HS-5 (cell line): ENCODE measurements at regions not wholly inside any gene's neighbourhood (a gene's known extent, or its start where the extent isn't known, plus 50 kb on each side); places are given as distances from the start of the nearest gene placed in this dataset.
"Not testable (repeated sequence)": the region's sequence is repeated elsewhere in the genome, so short reads cannot be mapped to it uniquely, and the experiment has no call there.

ENCODE experiments used
- DNase-seq: peaks from one replicate; pipeline ENCODE4 v3.0.0-alpha.2; 2012; ENCODE audit warnings: low read depth

GRCh38 chr10:3959370-3960325 lies 174.6 kb upstream of the KLF6 start:
- DNase-seq, result no peak

DNA sequence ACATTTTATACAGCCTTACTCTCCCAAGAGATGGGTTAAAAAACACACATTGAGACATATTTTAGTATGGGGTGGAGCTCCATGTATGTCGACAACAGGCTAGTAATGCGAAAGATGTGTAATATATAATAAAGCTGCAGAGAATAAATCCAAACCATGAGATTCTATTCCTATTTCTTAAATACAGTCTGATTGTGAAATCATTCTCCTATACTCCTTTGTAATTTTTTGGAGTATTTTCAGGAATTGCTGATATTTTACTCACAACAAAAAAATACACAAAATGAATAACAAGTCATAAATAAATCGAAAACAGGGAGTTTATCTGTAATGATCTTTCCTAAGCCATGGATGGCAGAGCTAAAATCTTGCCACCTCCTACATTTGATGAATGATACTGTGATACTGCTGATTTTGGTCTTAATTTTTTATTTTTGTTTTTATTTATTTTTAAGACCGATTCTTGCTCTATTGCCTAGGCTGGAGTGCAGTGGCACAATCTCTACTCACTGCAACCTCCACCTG lies 173.5 kb upstream of the KLF6 start:
- DNase-seq, result no peak

DNA sequence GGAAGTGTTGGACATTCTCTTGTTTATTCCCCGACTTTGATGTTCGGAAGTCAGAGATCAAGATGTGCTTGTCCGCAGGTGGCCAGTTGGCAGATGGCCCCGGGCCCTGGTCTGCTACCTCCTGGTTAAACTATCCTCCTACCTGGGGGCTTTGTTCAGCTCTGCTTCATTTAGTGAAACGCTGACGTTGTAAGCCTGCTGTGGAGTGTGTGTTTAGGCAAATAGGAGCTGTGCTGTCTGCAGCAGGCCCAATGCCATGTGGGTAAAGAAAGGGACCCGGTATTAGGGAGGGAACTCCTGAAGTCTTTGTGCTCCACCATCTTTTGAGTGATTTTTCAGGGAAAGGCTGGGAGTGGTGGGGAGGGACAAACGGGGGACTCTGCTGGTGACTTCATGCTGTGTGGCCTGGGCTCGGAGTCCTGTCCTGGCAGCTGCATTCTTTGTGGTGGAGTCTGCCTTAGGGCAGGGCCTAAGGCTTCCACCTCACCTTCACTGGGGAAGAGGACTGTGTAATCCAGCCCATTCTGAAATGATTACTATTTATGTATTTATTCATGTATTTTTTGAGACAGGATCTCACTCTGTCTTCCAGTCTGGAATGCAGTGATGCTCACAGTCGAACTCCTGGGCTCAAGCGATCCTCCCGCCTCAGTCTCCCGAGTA lies 171.1 kb upstream of the KLF6 start:
- no peak for DNase-seq

- no peak for DNase-seq
Observed at GRCh38 chr10:3955493-3955892, 170.5 kb upstream of the KLF6 start.

- DNase-seq, result no peak
Observed at GRCh38 chr10:3954615-3955014, 169.6 kb upstream of the KLF6 start.

- not testable (repeated sequence) for DNase-seq
Observed at GRCh38 chr10:3954007-3954406, 169.0 kb upstream of the KLF6 start.

DNA sequence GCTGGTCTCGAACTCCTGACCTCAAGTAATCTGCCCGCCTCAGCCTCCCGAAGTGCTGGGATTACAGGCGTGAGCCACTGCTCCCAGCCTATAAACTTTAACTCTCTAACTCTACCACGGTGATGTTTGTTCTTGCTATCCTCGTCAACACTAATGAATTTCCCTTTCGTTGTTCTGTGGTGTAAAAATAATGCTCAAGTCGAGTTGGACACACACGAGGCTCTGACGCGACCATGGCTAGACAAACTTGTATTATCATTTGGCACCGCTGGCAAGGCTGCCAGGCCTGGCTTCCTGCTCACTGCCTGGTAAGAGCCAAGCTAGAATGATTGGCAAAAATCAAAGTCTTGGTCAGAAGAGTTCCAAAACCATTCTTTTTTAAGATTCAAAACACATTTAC lies 167.0 kb upstream of the KLF6 start:
- no peak for DNase-seq

GRCh38 chr10:3950676-3951275 lies 165.8 kb upstream of the KLF6 start:
- DNase-seq, result no peak

GRCh38 chr10:3949711-3950110 lies 164.7 kb upstream of the KLF6 start:
- no peak for DNase-seq

DNA sequence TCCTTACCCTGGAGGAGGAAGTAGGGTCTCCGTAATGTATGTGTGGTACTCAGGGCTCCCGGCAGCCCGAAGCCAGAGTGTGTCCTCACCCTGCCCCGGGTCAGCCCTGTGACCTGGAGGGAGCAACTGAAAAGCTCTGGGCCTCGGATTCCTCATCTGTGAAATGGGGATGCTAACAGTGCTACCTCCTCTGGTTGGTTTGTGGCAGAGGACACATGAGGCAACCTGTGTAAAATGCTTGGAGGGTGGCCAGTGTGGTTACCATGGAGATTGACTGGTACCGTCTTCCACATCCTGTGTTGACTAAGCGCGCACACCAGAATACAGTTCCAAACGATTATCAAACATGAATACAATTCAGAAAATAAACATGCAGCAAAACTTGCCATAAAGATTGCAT lies 163.8 kb upstream of the KLF6 start:
- no peak for DNase-seq

GRCh38 chr10:3946234-3947229 lies 161.5 kb upstream of the KLF6 start:
- DNase-seq, result no peak

DNA sequence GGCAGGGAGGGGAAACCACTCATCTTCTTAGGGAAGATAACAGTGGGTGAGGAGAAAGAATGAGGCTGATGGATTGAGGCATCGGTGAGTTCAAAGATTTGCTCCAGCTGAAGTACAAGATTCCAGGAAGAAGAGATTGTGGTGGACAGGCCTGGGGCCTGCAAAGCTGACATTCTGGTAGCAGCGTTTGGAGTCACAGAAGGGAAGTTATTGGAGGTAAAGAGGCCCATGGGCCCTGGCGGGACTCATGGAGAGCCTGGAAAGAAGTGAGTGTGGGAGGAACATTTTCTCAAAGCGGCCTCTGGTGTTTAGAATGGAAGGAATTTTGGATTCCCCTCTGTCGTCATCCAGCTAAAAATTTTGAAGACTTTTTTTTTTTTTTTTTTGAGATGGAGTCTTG lies 160.0 kb upstream of the KLF6 start:
- no peak for DNase-seq

- DNase-seq, result no peak
Observed at GRCh38 chr10:3944591-3944990, 159.6 kb upstream of the KLF6 start.

GRCh38 chr10:3943695-3944257 lies 158.8 kb upstream of the KLF6 start:
- no peak for DNase-seq

GRCh38 chr10:3942937-3943489 lies 158.0 kb upstream of the KLF6 start:
- no peak for DNase-seq

DNA sequence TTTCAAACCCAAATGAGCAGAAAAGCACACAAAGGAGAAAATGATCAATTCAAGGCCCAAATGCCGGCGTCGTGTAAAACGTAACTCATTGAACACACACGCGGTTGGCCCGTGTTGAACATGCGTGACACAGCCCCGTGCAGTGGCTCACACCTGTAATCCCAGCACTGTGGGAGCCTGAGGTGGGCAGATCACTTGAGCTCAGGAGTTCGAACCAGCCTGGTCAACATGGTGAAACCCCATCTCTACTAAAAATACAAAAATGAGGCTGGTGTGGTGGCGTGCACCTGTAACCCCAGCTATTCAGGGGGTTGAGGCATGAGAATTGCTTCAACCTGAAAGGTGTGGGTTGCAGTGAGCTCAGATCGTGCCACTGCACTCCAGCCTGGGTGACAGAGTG lies 156.7 kb upstream of the KLF6 start:
- no peak for DNase-seq

DNA sequence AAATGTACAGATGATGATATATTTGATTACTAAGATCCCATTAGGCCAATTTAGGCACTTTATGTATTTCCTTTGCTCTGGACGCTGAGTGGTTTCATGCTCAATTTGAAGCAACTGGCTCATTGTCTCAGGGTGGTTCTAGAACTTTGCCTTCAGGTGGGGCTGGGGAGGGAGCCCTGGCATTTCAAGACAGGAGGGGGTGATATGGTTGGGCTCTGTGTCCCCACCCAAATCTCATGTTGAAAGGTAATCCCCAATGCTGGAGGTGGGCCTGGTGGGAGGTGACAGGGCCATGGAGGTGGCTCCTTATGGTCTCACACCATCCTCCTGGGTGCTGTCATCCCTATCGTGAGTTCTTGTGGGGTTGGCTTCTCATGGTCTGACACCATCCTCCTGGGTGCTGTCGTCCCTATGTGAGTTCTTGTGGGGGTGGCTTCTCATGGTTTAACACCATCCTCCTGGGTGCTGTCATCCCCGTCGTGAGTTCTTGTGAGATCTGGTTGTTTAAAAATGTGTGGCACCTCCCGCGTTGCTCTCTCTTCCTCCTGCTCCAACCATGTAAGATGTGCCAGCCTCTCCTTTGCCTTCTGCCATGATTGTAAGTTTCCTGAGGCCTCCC lies 151.5 kb upstream of the KLF6 start:
- DNase-seq, result no peak

DNA sequence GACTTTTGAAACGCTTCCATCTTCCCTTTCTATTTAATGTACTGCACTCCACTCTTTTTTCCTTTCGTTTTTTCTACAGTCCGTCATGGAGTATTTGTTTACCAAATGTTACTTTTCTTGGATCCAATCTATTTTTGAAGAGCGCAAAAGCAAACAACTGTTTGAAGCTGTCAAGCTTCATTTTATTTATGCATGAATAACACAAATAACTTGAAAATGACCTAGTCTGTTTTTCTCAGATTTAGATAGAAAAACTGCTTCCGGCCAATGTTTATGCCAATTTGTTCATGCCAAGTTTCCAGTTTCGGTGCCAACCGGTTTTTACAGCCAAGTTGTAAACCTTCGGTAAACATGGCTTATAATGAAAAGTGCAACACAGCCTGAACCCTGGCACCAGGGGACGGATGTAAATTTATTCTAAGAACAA lies 150.9 kb upstream of the KLF6 start:
- no peak for DNase-seq

- DNase-seq, result no peak
Observed at GRCh38 chr10:3935141-3935540, 150.1 kb upstream of the KLF6 start.

DNA sequence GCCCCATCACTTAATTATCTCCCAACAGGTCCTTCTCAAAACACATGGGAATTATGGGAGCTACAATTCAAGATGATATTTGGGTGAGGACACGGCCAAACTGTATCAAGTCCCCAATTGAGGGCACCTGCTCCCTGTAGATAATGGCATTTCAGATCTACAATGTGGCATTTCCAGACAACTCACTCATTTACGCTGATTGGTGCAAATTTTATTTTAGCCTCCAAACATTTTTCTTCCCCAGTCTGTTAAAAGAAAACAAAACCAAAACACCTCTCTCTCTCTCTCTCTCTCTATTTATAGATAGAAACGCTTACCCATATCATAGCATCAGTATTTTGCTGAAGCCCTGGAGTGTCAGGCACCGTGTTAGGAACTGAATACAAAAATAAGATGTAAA lies 148.7 kb upstream of the KLF6 start:
- DNase-seq, result no peak
